HuH-7 (cell line): ENCODE measurements at regions not wholly inside any gene's neighbourhood (a gene's known extent, or its start where the extent isn't known, plus 50 kb on each side); places are given as distances from the start of the nearest gene placed in this dataset.

Experiments used
- DNase-seq: peaks from one replicate; pipeline ENCODE4 v3.0.0; 2011; ENCODE audit warnings: low spot score

- DNase-seq = no peak
Measured at GRCh38 chr14:21985081-21985480, 311.5 kb upstream of the OR4E1 start.

- no peak for DNase-seq
Measured at GRCh38 chr14:21978999-21979314, 305.3 kb upstream of the OR4E1 start.

- peak; percentile 37 for DNase-seq
Measured at GRCh38 chr14:21978184-21978998, 304.8 kb upstream of the OR4E1 start.

GRCh38 chr14:21974741-21975140, 301.1 kb upstream of the OR4E1 start:
- no peak for DNase-seq

GRCh38 chr14:21965042-21965441, 291.4 kb upstream of the OR4E1 start:
- DNase-seq = no peak

- DNase-seq = no peak
Measured at GRCh38 chr14:21964180-21964579, 290.6 kb upstream of the OR4E1 start.

- no peak for DNase-seq
Measured at GRCh38 chr14:21960636-21961035, 287.0 kb upstream of the OR4E1 start.

GRCh38 chr14:21941885-21942284, 268.3 kb upstream of the OR4E1 start:
- no peak for DNase-seq

- DNase-seq = peak; percentile 29
Measured at GRCh38 chr14:21940887-21941856, 267.6 kb upstream of the OR4E1 start.

- DNase-seq = no peak
Measured at GRCh38 chr14:21939836-21940235, 266.2 kb upstream of the OR4E1 start.

GRCh38 chr14:21937996-21938395, 264.4 kb upstream of the OR4E1 start:
- no peak for DNase-seq

- DNase-seq = no peak
Measured at GRCh38 chr14:21933681-21934080, 260.1 kb upstream of the OR4E1 start.

- no peak for DNase-seq
Measured at GRCh38 chr14:21924479-21924878, 250.9 kb upstream of the OR4E1 start.

GRCh38 chr14:21923820-21924219, 250.2 kb upstream of the OR4E1 start:
- no peak for DNase-seq

GRCh38 chr14:21921453-21921852, 247.8 kb upstream of the OR4E1 start:
- DNase-seq = no peak

- no peak for DNase-seq
Measured at GRCh38 chr14:21917699-21918436, 244.2 kb upstream of the OR4E1 start.

GRCh38 chr14:21915826-21916225, 242.2 kb upstream of the OR4E1 start:
- DNase-seq = no peak

- DNase-seq = no peak
Measured at GRCh38 chr14:21913759-21914158, 240.1 kb upstream of the OR4E1 start.

- DNase-seq = no peak
Measured at GRCh38 chr14:21912367-21912766, 238.7 kb upstream of the OR4E1 start.

GRCh38 chr14:21911877-21912276, 238.3 kb upstream of the OR4E1 start:
- DNase-seq = no peak

GRCh38 chr14:21910260-21910659, 236.6 kb upstream of the OR4E1 start:
- no peak for DNase-seq

- no peak for DNase-seq
Measured at GRCh38 chr14:21902561-21903181, 229.1 kb upstream of the OR4E1 start.
